ENCODE measurements at regions not wholly inside any gene's neighbourhood (a gene's known extent, or its start where the extent isn't known, plus 50 kb on each side); places are given as distances from the start of the nearest gene placed in this dataset.

DNA sequence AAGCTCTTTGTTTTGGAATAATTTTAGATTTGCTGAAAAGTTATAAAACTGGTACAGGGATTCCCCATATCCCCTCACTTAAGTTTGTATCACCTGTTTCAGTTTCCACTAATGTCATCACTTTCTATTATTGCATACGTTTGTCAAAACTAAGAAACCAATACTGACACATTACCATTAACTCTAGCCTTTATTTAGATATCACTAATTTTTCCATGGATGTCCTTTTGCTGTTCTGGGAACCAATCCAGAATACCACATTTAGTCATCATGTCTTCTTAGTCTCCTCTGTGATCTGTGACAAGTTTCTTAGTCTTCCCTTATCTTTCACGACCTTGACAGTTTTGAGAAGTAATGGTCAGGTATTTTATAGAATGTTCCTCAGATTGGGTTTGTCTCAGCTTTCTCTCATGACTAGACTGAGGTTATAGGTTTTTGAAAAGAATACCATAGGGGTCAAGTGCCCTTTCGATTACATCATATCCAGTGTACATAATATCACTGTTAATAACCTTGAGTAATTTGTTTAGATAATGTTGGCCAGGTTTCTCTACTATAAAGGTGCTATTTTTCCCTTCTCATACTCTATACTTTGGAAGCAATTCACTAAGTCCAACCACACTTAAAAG lies 51.9 kb upstream of the NMUR2 start:
- no peak for TF ChIP-seq KDM1A (IDR thresholded peaks at IDR 0.05; ENCODE audit: low read depth)
- TF ChIP-seq, protein P1, sequence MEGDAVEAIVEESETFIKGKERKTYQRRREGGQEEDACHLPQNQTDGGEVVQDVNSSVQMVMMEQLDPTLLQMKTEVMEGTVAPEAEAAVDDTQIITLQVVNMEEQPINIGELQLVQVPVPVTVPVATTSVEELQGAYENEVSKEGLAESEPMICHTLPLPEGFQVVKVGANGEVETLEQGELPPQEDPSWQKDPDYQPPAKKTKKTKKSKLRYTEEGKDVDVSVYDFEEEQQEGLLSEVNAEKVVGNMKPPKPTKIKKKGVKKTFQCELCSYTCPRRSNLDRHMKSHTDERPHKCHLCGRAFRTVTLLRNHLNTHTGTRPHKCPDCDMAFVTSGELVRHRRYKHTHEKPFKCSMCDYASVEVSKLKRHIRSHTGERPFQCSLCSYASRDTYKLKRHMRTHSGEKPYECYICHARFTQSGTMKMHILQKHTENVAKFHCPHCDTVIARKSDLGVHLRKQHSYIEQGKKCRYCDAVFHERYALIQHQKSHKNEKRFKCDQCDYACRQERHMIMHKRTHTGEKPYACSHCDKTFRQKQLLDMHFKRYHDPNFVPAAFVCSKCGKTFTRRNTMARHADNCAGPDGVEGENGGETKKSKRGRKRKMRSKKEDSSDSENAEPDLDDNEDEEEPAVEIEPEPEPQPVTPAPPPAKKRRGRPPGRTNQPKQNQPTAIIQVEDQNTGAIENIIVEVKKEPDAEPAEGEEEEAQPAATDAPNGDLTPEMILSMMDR (IDR thresholded peaks at IDR 0.05), result no peak
